ENCODE measurements at regions not wholly inside any gene's neighbourhood (a gene's known extent, or its start where the extent isn't known, plus 50 kb on each side); places are given as distances from the start of the nearest gene placed in this dataset.
"Not testable (repeated sequence)": the region's sequence is repeated elsewhere in the genome, so short reads cannot be mapped to it uniquely, and the experiment has no call there.

- DNase-seq (ENCODE audit: low read depth in 2 of 2) = no peak
These were observed 203.8 kb downstream of the TPRG1 start for GRCh38 chr3:189375532-189375931.

- no peak for DNase-seq (ENCODE audit: low read depth in 2 of 2)
These were observed 211.9 kb downstream of the TPRG1 start for GRCh38 chr3:189383630-189384029.

DNA sequence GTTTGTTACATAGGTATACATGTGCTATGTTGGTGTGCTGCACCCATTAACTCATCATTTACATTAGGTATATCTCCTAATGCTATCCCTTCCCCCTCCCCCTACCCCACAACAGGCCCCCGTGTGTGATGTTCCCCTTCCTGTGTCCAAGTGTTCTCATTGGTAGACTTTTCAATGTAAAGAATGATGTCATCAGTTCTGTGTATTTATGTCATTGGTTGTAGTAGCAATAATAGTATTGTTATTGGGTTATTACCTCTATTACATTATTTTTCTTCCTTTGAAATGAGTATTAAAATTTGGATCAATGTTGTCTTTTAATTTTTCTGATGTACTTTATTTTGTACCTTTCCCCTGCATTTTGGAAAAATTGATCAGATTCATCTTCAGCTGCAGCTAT is 214.1 kb downstream of the TPRG1 start:
- not testable (repeated sequence) for DNase-seq (ENCODE audit: low read depth in 2 of 2)

- DNase-seq (ENCODE audit: low read depth in 2 of 2) = no peak
These were observed 215.0 kb downstream of the TPRG1 start for GRCh38 chr3:189386739-189387138.

GRCh38 chr3:189389346-189389745 is 217.6 kb downstream of the TPRG1 start:
- DNase-seq (ENCODE audit: low read depth in 2 of 2) = no peak

DNA sequence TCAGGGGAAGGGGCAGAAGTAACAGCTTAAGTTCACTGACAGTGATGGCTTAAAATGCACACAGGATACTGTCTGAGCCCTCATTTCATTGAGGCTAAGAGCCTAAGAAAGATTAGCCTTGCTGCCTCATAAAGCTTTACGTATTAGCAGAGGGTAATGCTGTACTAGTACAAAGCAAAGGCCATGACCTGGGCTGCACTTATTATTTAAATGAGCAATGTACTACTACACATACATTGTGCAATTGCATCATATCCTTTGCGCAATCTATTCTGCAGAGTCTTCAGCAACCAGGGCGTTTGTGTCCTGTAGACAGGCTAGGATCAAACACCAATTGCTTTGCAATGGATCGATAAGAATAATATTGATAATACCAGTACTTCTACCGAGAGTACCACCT is 221.8 kb downstream of the TPRG1 start:
- DNase-seq (ENCODE audit: low read depth in 2 of 2) = no peak

- no peak for DNase-seq (ENCODE audit: low read depth in 2 of 2)
These were observed 222.9 kb downstream of the TPRG1 start for GRCh38 chr3:189394599-189395121.

- DNase-seq (ENCODE audit: low read depth in 2 of 2) = no peak
These were observed 224.1 kb downstream of the TPRG1 start for GRCh38 chr3:189395825-189396224.

DNA sequence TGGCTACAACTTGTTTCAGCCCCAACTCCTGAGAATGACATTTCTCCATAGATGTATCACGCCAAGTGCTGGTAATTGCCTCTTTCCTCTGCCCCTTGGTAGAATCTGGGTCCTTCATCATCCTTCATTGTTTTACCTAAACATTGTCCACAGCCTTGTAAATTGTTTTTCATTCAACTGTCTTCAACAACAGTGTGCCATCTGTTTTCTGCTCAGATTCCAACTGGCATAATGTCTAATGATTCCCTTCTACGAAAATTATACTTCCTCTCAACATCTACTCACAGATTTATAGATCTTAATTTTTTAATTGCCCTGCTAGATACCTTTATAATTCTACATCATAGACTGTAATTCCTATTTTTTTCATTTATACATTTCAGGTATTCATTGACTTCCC is 226.9 kb downstream of the TPRG1 start:
- DNase-seq (ENCODE audit: low read depth in 2 of 2) = no peak

GRCh38 chr3:189401196-189401595 is 229.4 kb downstream of the TPRG1 start:
- no peak for DNase-seq (ENCODE audit: low read depth in 2 of 2)

DNA sequence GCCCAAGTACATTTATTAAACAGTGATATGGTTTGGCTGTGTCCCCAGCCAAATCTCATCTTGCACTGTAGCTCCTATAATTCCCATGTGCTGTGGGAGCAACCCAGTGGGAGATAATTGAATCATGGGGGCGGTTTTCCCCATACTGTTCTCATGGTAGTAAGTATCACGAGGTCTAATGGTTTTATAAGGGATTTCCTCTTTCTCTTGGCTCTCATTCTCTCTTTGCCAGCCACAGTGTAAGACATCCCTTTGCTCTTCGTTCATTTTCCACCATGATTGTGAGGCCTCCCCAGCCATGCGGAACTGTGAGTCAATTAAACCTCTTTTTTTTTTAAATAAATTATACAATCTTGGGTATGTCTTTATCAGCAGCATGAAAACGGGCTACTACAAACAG is 228.0 kb upstream of the TP63 start:
- no peak for DNase-seq (ENCODE audit: low read depth in 2 of 2)

- DNase-seq (ENCODE audit: low read depth in 2 of 2) = no peak
These were observed 227.2 kb upstream of the TP63 start for GRCh38 chr3:189404024-189404423.

DNA sequence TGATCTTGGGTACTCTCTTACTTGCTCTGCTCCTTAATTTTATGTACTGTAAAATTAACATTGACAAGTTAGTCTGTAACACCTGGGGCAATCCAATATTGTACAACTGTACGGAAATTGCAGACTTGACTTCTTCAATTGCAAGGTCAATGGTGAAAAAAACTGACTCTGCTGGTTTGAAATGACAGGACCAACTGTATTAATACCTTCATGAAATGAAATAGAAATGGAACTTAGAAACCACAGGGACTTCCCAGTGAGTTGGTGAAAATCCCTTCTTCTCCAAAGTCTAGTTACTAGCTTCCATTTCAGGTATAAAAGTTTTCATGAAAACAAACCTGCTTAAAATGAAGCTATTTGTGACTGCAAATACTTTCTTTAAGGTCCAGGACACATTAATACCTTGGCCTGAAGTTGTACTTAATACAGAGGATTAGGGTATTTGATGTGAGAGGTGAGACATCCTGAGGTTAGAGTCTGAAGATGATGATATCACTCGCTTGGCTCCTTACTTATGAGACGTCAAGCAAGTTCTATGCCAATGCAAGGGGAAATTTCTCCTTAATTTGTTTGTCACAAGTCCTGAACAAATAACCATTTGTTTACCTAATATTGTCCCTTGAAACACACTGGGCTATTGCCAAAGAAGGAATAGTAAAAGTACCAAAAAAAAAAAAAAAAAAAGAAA is 226.2 kb upstream of the TP63 start:
- DNase-seq (ENCODE audit: low read depth in 2 of 2) = no peak

GRCh38 chr3:189406148-189406547 is 225.0 kb upstream of the TP63 start:
- DNase-seq (ENCODE audit: low read depth in 2 of 2) = no peak

- no peak for DNase-seq (ENCODE audit: low read depth in 2 of 2)
These were observed 220.7 kb upstream of the TP63 start for GRCh38 chr3:189410522-189410921.

DNA sequence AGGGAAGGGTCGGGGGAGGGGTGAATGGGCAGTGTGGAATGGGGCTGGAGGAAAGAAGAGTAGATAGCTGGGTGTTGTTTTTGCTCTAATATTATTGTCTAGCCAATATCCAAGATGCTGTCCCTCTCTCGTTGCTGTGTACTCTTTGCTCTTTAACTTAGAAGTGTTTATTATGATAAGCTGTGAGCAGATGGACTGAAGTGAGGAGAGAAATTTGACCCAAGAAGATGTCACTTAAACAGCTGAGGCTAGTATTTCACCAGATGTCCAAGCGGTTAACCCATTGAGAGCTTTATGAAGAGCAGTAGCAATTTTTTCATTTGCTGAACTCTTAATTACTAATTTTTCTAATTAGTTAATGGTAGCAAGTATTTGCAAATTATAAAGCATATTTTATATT is 212.2 kb upstream of the TP63 start:
- no peak for DNase-seq (ENCODE audit: low read depth in 2 of 2)

GRCh38 chr3:189419683-189420082 is 211.5 kb upstream of the TP63 start:
- no peak for DNase-seq (ENCODE audit: low read depth in 2 of 2)

DNA sequence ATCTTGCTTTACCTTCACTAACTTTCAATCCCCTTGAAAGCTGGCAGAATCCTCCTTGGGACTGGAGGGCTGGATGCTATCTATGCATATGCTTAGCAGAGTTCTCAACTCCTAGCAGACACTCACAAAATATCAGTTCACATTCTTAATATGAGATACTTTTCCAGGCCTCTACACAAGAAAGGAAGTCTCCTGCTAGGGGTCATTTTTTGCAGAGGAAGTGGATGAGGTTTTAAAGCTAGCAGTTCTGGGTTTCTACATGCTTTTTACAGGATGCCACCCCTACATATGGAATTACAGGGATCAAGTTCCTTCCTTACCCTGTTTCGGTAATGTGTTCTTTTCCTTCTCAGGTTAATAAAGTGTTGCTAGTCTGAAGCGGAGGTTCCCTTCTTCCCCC is 206.3 kb upstream of the TP63 start:
- no peak for DNase-seq (ENCODE audit: low read depth in 2 of 2)

DNA sequence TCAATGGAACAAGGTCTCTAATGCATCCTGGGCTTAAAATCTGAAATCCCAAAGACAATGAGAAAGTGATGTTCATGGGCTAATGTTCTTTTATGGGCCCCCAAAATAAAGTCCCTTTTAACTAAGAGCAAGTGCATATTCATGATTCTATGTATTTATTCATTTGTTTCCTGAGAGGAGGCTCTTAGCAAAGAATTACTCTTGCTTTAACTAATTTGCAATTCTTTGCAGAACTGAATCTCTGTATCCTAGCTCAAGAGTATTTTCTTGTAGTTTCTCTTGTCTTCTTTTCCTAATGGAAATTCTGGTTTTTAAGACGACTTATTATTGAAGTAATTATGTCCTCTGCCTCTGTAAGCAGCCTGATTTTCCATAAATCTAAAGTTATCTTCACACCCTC is 202.2 kb upstream of the TP63 start:
- no peak for DNase-seq (ENCODE audit: low read depth in 2 of 2)

- no peak for DNase-seq (ENCODE audit: low read depth in 2 of 2)
These were observed 201.0 kb upstream of the TP63 start for GRCh38 chr3:189430166-189430565.

DNA sequence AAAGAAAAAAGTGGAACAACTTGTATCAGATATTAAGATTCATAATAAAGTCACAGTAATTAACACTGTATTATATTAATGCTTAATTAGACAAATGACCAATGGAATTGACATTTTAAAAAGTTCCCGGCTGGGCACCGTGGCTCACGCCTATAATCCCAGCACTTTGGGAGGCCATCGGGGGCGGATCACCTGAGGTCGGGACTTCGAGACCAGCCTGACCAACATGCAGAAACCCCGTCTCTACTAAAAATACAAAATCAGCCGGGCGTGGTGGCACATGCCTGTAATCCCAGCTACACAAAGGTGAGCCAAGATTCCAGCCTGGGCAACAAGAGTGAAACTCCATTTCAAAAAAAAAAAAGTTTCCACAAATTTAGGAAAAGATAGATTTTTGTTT is 188.9 kb upstream of the TP63 start:
- not testable (repeated sequence) for DNase-seq (ENCODE audit: low read depth in 2 of 2)

DNA sequence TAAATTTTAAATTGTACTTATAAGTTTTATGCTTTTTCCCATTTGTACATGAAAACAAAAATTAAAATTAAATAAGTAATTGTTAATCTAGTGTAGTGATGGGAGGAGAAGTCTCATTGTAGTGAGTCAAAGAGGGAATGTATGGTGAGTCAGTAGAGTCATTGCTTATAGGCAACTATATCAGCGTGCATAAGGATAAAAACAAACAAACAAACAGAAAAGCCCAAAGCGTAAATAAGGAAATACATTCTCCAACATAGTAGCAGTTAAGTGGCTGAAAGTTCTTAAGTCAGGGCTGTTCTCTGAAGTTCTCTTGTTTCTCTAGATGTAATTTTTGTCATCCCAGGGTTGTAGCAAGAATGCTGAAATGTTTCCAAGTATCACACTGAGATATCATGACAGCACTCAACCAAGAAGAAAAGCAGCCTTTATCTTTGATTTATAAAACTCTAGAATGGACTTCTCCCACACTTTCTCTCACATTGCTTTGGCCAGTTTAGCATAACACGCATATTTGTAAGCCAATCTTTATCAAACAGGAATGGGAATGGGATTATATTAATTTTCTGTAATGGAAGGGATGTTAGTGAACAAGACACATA is 184.1 kb upstream of the TP63 start:
- no peak for DNase-seq (ENCODE audit: low read depth in 2 of 2)

- no peak for DNase-seq (ENCODE audit: low read depth in 2 of 2)
These were observed 182.1 kb upstream of the TP63 start for GRCh38 chr3:189449084-189449483.
